Embryonic facial prominence (tissue), 1 donor: ENCODE measurements at regions not wholly inside any gene's neighbourhood (a gene's known extent, or its start where the extent isn't known, plus 50 kb on each side); places are given as distances from the start of the nearest gene placed in this dataset.

Experiments used
- DNase-seq: peaks from one replicate; pipeline ENCODE4 v3.0.0-alpha.2; 2016; ENCODE audit errors: extremely low spot score

GRCh38 chr6:79864421-79864820, 82.9 kb downstream of the ELOVL4 start:
- no peak for DNase-seq

- no peak for DNase-seq
Observed at GRCh38 chr6:79864001-79864400, 83.4 kb downstream of the ELOVL4 start.

GRCh38 chr6:79863566-79863965, 83.8 kb downstream of the ELOVL4 start:
- DNase-seq = no peak

DNA sequence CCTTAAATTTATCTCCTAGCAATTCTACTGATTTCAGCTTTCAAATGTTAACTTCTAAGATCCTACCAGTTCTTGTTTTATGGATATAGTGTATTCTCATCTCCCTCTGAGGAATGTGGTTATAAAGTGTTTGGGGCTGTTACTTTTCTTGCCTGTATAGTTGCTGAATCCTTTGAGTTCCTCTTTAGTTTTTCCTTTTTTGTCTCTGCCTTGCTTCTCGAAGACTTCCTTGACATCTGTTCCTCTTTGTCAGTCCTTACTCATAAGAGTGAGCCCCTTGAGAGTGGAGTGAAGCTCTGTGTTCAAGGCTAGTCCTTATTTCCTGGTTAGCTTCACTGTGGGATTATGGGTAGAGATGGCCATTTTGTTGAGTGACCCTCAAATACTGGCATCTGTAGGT, 84.6 kb downstream of the ELOVL4 start:
- DNase-seq = no peak

GRCh38 chr6:79862126-79862525, 85.2 kb downstream of the ELOVL4 start:
- no peak for DNase-seq

- DNase-seq = no peak
Observed at GRCh38 chr6:79861023-79861422, 86.3 kb downstream of the ELOVL4 start.

GRCh38 chr6:79847426-79847825, 99.9 kb downstream of the ELOVL4 start:
- no peak for DNase-seq

GRCh38 chr6:79842376-79843040, 104.8 kb downstream of the ELOVL4 start:
- no peak for DNase-seq

- no peak for DNase-seq
Observed at GRCh38 chr6:79841577-79842375, 105.6 kb downstream of the ELOVL4 start.

DNA sequence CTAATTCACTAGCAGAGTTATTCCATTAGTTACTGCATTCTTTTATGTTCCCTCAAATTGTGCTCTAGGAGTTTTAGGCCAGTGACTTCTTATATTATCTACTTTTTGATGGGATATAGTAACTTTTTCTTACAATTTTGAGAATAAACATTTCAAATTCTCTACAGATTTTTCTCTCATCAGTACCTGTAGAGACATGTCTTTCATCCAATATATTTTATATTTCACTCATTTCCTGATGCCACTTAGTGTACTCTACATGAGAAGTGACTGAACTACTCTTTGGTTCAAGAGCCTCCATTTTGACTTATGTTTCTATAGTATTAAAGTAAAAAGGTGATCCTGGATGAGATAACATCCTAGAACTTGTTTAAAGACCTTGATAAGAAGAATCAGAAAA, 108.5 kb downstream of the ELOVL4 start:
- no peak for DNase-seq

- no peak for DNase-seq
Observed at GRCh38 chr6:79833964-79834284, 113.4 kb downstream of the ELOVL4 start.

GRCh38 chr6:79833264-79833963, 113.9 kb downstream of the ELOVL4 start:
- DNase-seq = peak; percentile 23

DNA sequence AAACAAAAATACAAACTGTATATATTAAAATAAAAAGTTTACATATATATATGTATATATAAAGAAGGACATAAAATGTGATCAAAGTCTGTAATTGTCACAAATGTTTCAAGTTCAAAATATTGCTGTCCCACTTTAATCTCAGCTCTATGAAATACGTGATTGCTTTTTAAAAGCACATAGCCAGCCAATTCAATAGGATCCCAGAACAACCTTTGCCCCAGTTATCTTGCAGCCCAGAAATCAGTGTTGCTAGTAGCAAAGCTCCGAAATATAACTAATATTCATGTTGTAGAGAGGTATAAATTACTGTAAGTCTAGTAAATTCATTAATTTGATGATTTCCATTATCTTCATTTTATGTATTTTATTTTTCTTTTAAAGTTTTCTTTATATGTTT, 114.6 kb downstream of the ELOVL4 start:
- DNase-seq = no peak

GRCh38 chr6:79824202-79824601, 123.2 kb downstream of the ELOVL4 start:
- DNase-seq = no peak

- DNase-seq = no peak
Observed at GRCh38 chr6:79821859-79822258, 125.5 kb downstream of the ELOVL4 start.

- no peak for DNase-seq
Observed at GRCh38 chr6:79818471-79818870, 128.9 kb downstream of the ELOVL4 start.

DNA sequence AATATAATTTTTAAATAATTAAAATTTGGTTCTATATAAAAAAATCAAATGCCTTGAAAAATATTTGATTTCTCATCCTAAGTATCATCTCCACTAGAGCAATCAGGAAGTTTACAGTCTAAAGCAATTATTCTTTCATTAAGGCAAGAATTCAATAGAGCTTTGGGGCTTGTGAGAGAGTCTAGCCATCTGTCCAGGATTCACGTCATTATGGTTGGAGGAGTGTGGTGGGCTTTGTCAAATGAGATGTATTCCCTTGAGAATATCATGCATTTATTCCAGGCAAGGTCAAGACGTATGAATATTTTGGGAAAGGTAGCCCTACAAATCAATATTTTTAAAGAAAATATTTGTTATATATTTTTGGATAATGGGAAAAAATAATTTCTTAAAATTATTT, 132.4 kb downstream of the ELOVL4 start:
- DNase-seq = no peak

DNA sequence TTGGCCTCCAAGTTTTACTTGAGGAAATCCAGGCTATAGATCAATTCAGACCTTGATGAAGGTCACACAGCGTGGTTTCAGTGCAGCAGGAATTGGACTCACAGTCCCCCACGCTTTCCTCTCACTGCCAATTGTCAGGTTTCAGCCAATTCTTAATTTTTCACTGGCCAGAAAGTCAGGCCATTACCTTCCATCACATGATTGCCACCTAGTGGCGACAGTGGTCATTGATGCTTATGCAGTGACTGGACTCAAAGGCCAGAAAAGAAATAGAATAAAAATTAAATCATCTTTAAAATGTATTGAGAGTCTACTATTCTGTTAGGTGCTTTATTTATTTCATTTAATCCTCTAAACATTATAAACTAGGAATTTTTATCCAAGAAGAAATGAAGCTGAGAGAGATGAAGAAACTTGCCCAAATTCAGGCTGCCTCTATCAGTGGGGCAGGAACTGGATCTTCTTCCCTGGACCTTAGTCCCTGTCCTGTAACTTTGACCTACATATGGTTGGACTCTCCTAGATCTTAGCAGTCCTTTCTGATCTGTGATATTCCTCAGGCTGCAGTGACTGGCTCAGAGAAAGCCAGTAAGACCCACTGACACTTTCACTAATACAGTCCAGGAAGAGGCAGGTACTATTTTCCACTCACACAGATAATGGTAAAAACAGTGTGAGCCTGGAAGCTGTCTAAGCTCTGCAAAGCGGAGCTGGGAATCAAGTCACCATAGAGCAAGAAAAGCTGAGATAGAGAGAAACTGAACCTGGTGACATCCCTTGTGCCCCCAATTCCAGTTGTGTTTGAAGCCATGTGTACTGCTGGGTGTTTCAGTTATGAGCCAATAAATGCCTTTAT, 133.3 kb downstream of the ELOVL4 start:
- DNase-seq = no peak

DNA sequence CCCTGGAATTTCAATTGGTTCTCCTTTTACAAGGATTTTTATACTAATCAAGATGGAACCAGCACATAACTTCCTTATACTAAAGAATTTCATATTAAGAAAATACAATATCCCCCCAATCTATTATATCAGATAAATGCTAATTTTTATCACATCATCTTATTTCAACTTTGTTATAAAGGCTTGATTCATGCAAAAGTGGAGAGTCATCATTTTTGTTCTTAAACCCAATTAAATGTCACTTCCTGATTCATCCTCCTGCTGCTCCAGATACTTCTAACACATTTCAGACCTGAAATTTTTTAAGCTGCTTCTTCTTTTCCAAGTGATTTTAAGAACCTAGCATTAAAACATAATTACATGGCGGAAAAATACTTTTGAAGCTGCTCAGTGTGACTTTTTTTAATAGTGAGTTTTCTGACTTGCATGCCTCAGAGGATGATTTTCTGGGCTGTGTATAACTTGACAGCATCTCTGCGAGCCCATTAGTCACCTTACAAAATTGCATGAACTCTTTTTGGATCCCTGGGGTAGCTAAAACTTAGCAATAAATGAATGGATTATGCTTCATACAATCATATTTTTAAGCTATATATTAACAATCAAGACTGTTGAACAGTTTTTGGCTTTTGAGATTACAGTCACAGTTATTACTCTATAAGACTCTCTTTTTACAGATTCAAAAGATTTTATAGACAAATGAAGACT, 134.1 kb downstream of the ELOVL4 start:
- no peak for DNase-seq

DNA sequence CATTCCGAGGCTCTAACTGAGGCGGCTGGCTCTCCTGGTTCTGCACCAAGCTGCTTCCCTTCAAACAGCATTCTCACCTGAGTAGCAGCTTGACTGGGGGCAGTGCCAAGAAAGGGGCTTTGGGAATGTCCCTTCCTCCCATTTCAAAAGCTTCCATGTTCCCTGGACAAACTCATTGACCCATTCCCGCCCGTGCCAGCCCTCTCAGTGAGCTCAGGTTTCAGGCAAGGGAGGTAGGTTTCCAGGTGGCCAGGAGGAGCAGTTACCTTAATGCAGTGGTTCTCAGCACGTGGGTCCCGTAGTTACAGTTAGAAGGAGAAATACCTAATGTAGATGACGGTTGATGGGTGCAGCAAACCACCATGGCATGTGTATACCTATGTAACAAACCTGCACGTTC, 135.2 kb downstream of the ELOVL4 start:
- no peak for DNase-seq

DNA sequence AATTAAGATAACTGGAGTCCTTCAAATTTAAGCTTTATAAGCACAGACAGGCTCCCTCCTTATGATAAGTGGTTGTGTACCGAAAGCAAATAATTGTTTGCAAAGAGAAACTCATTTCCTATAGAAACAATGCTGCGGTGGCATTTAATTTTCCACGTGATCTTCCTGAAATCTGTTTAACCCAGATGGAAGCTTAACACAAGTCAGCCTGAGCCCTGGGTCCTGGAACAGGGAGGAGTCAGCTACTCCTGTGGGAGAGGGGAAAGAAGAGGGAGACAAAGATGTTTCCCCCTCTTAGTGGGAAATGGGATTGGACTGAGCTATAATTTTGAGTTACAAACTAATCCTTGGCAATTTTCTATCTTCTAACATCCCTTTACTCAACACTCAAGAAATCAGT, 136.5 kb downstream of the ELOVL4 start:
- no peak for DNase-seq
